Heart right ventricle (tissue), 16 donors: ENCODE measurements at regions not wholly inside any gene's neighbourhood (a gene's known extent, or its start where the extent isn't known, plus 50 kb on each side); places are given as distances from the start of the nearest gene placed in this dataset.

Experiments
- ATAC-seq, 8 donors: fragments of 200-7000 bp; cut with Tn5 transposase; one replicate each; pipeline ENCODE4 v1.9.1; 2020; ENCODE audit warnings: mild to moderate bottlenecking in 8 of 8, moderate library complexity in 8 of 8, moderate number of reproducible peaks in 1 of 8
- DNase-seq, 2 donors: peaks; one replicate each; pipeline ENCODE4 v3.0.0-alpha.2; 2020
- H3K27ac ChIP-seq, 10 donors: fragments of 200-600 bp; sonication (generic) in 2 of 10; one replicate each; pipeline versions ENCODE4 v1.5.0 to v1.8.0; 2020 to 2022; ENCODE audit warnings: mild to moderate bottlenecking in 3 of 10
- H3K27me3 ChIP-seq, 7 donors: fragments of 200-600 bp; one replicate each; pipeline ENCODE4 v1.8.0; 2021 to 2022; ENCODE audit warnings: mild to moderate bottlenecking in 2 of 7
- H3K36me3 ChIP-seq, 9 donors: fragments of 200-600 bp; sonication (generic) in 1 of 9; one replicate each; pipeline versions ENCODE4 v1.5.0 to v1.8.0; 2020 to 2022; ENCODE audit warnings: mild to moderate bottlenecking in 2 of 9
- H3K4me1 ChIP-seq, 9 donors: fragments of 200-600 bp; sonication (generic) in 1 of 9; one replicate each; pipeline versions ENCODE4 v1.5.0 to v1.8.0; 2020 to 2022; ENCODE audit warnings: mild to moderate bottlenecking in 4 of 9
- H3K4me3 ChIP-seq, 10 donors: fragments of 200-600 bp; sonication (generic) in 2 of 10; one replicate each; pipeline versions ENCODE4 v1.5.0 to v1.8.0; 2020 to 2022; ENCODE audit warnings: mild to moderate bottlenecking in 7 of 10, moderate library complexity in 2 of 10
- H3K9me3 ChIP-seq, 11 donors: fragments of 200-600 bp in 10 of 11; sonication (generic) in 2 of 11; one replicate each; pipeline versions ENCODE4 v1.5.0 to v1.8.0; 2013 to 2022; ENCODE audit warnings: mild to moderate bottlenecking in 2 of 11, control low read depth in 1 of 11, moderate library complexity in 1 of 11
- CTCF ChIP-seq, 9 donors: fragments of 200-600 bp; sonication (generic) in 2 of 9; IDR thresholded peaks; one replicate each; pipeline versions ENCODE4 v1.5.0 to v1.8.0; 2021 to 2022; ENCODE audit warnings: antibody characterized with exemption in 9 of 9, mild to moderate bottlenecking in 5 of 9, moderate library complexity in 1 of 9
- WGBS, 2 donors: extraction: QIAGEN DNeasy Blood & Tissue Kit; methylation state at CpG; one replicate each; pipeline ENCODE4 v1.1.7; 2013; ENCODE audit warnings: inconsistent platforms in 1 of 2; 5-methylcytosine and 5-hydroxymethylcytosine counted together
- intact Hi-C, 10 donors: fragments of 100-400 bp; cut with DNase I; formaldehyde crosslinking; loops; one replicate each; pipeline versions ENCODE4 v1.11.1 to v1.14.2; 2022
- donor health status: Arrhythmogenic right ventricular cardiomyopathy.
- donor health status: ischemic (EF 13 %, LVEDD 7.1; RV severe dilation, severe dysfunction).
- donor health status: healthy with polysubstance abuse.
- donor health status: DM: no; HTN: yes; CAD: no.
- donor health status: DM: no; HTN: no; CAD: no.
- donor health status: ischemic (EF 25% LVEDD 6.9; RV normal size, moderate dysfunction).
- donor health status: ischemic (EF 25% LVEDD 5.7; RV mildly dilated, moderate dysfunction).
- donor health status: healthy.
- donor health status: DM: yes; HTN: yes; CAD: no.
- donor health status: Ischemic cardiomyopathy.
- donor health status: ischemic (EF 35%, LVEDD 5.7; RV mildly dilated, moderate dysfunction).
- donor health status: nonischemic (EF 11% LVEDD 7.7; RV severe dilation, severe dysfunction).
- donor health status: DM: yes; HTN: yes; CAD: no.
- donor health status: PGD.
- donor health status: ischemic (EF 29% LVEDD 5.4; RV normal size, mild dysfunction).
- donor health status: nonischemic (EF 23%, LVEDD 6.1; RV moderate dilation, normal function).

DNA sequence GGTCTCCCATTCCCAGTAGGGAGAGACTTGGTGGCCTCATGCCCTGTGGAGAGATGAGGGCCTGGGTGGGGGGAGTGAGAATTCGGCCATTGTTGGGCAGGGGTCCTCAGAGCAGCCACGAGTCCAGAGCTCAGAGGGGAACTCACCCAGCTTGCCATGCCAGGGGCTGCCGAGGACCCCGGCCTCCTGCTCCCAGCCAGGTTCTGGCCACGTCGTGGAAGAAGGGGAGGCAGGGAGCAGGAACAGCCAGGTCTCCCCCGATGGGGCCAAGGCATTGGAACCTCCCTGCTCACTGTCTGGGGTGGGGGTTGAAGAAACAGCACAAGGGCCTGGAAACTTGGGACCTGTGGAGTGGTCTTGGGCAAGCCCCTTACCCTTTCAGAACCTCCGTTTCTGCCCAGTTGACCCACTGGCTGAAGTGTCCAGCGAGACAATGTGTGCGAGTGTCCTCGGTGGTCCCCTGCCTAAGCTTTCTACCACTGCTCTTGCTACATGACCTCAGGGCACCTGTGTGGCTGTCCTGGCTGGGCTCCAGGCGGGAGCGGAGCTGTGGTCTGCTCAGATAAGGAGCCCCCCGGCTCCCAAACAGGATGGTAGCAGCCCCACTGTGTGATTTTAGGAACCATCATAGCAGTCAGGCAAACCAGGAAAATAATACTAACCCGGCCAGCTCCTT, 74.7 kb upstream of the WNT11 start:
- Histone ChIP-seq H3K27ac (no peak overlapping the region), H3K9me3 (no peaks in the 10 kb centered on the region), H3K4me3 (no peak overlapping the region), H3K36me3 (no peaks in the 10 kb centered on the region), H3K27me3 (no peaks in the 10 kb centered on the region), H3K4me1 (no peaks in the 10 kb centered on the region)
- TF ChIP-seq CTCF (IDR thresholded peaks at IDR 0.05): no peak
- DNase-seq: no peak
- WGBS, 2 donors: 84% methylated on average over 15 of the region's 15 CpGs
- no peak for ATAC-seq
- intact Hi-C loops: no loop called here

GRCh38 chr11:76280151-76280881, 74.0 kb upstream of the WNT11 start:
- Histone ChIP-seq H3K27me3 (no peaks in the 10 kb centered on the region), H3K4me1 (no peaks in the 10 kb centered on the region), H3K4me3 (no peak overlapping the region), H3K36me3 (no peaks in the 10 kb centered on the region), H3K27ac (no peak overlapping the region), H3K9me3 (peaks cover 0 to under 1% (median 0%) of the 10 kb centered on the region in 11 donors)
- no peak for TF ChIP-seq CTCF (IDR thresholded peaks at IDR 0.05)
- DNase-seq: no peak
- no peak for ATAC-seq
- WGBS, 2 donors: 81 to 86% methylated on average over 16 of the region's 16 CpGs
- intact Hi-C loops: no loop called here

DNA sequence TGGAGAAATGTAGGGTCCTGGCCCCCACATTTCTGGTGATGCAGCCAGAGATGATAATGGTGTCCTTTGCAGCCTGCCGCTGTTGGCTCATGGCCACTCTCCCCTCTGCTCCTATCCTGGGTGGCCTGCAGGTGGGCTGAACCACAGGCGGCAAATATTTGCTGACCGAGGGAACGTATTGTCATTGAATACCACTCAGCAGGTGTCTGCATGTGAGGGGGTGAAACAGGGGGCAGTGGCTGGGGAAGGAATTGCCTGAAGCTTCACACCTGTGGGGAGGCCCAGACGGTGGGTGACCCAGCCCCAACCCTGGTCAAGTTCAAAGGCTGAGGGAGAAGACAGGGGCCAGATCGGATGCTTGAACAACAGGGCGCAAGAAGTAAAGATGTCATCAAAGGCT, 73.3 kb upstream of the WNT11 start:
- Histone ChIP-seq H3K27ac (no peak overlapping the region), H3K4me3 (no peak overlapping the region), H3K36me3 (no peaks in the 10 kb centered on the region), H3K4me1 (no peaks in the 10 kb centered on the region), H3K9me3 (peaks cover 0 to 7% (median 1%) of the 10 kb centered on the region in 11 donors), H3K27me3 (no peaks in the 10 kb centered on the region)
- no peak for TF ChIP-seq CTCF (IDR thresholded peaks at IDR 0.05)
- intact Hi-C loops: no loop called here
- no peak for ATAC-seq
- 83 to 87% methylated on average over 7 of the region's 7 CpGs for WGBS, 2 donors
- no peak for DNase-seq

- DNase-seq (no peak), ATAC-seq (no peak)
- no peaks in the 10 kb centered on the region for H3K4me1 ChIP-seq
- H3K36me3 ChIP-seq: no peaks in the 10 kb centered on the region
- peaks cover 0 to 13% (median 8%) of the 10 kb centered on the region in 11 donors for H3K9me3 ChIP-seq
- H3K27me3 ChIP-seq: no peaks in the 10 kb centered on the region
- no peak overlapping the region for H3K27ac ChIP-seq
- intact Hi-C loops: no loop called here
- H3K4me3 ChIP-seq: no peak overlapping the region
- no peak for TF ChIP-seq CTCF (IDR thresholded peaks at IDR 0.05)
- 95 to 97% methylated on average over 6 of the region's 6 CpGs for WGBS, 2 donors
Measured at GRCh38 chr11:76279038-76279437, 72.7 kb upstream of the WNT11 start.
